ENCODE measurements at regions not wholly inside any gene's neighbourhood (a gene's known extent, or its start where the extent isn't known, plus 50 kb on each side); places are given as distances from the start of the nearest gene placed in this dataset.

DNA sequence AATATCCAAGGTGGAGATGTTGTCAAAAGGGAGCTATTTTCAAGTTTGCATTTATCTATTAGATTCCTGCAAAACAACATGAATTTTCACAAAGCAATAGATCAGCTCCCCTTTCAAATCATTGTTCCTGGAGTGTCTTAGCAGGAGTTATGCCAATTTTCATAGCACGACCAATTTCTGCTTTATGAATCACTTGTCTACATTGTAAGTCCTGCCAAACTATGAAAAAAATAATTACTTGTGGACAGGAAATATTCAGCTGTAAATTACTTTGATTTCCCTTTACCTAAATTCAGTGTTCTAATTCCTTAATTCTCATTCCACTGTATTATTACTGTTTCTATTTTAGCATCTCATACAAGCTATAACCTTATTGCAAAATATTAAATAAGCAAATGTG is 1289.6 kb downstream of the NSUN3 start:
- H2AK5ac ChIP-seq (ENCODE audit: low read depth, low read length) = no peak overlapping the region
- H2BK120ac ChIP-seq (replicated peaks; ENCODE audit: low read depth, low read length) = no peak overlapping the region
- H2BK15ac ChIP-seq (ENCODE audit: low read length) = no peak overlapping the region
- H3K4me2 ChIP-seq (ENCODE audit: insufficient read depth in 1 of 2, low read depth in 2 of 2, low read length in 2 of 2) = no peak overlapping the region
- no peak overlapping the region for H4K91ac ChIP-seq (replicated peaks; ENCODE audit: insufficient read length, low read length)
- H3K23ac ChIP-seq (ENCODE audit: insufficient read length) = no peak overlapping the region
- H2BK5ac ChIP-seq (ENCODE audit: low read depth, low read length) = no peak overlapping the region
- H4K8ac ChIP-seq (ENCODE audit: extremely low read depth, insufficient read depth, low read length) = no peak overlapping the region
- no peak overlapping the region for H3K27ac ChIP-seq (ENCODE audit: low read depth, low read length)
- no peak overlapping the region for H3K56ac ChIP-seq (replicated peaks; ENCODE audit: insufficient read length, low read depth, low read length)
- no peaks in the 10 kb centered on the region for H4K20me1 ChIP-seq (replicated peaks in 1 of 2; ENCODE audit: control insufficient read depth in 1 of 2, insufficient read depth in 2 of 2, low read length in 2 of 2)
- H3K36me3 ChIP-seq (ENCODE audit: control insufficient read depth in 2 of 4, insufficient read depth in 4 of 4, low read length in 3 of 4) = no peaks in the 10 kb centered on the region
- no peak overlapping the region for H3K14ac ChIP-seq (ENCODE audit: insufficient read length)
- DNase-seq (ENCODE audit: low read depth in 1 of 2, low spot score in 2 of 2) = no peak
- H2BK12ac ChIP-seq (ENCODE audit: low read depth, low read length) = no peak overlapping the region
- H2BK20ac ChIP-seq (ENCODE audit: low read length) = no peak overlapping the region
- H3K27me3 ChIP-seq (replicated peaks in 1 of 4; ENCODE audit: control insufficient read depth in 3 of 4, extremely low read depth in 1 of 4, insufficient read depth in 3 of 4, low read length in 3 of 4) = no peaks in the 10 kb centered on the region
- ChIA-PET CTCF (ENCODE audit: partially characterized antibody) (no interaction called here), POLR2A (ENCODE audit: partially characterized antibody) (no interaction called here)
- H3K79me2 ChIP-seq (ENCODE audit: control insufficient read depth in 1 of 2, insufficient read depth in 2 of 2, low read length in 2 of 2) = no peaks in the 10 kb centered on the region
- TF ChIP-seq POU5F1 (IDR thresholded peaks at IDR 0.05; ENCODE audit: low read depth, low read length) (no peak), RNF2 (IDR thresholded peaks at IDR 0.05; ENCODE audit: borderline replicate concordance, low read depth, low read length, missing control alignments, poor library complexity, severe bottlenecking) (no peak), MAX (IDR thresholded peaks at IDR 0.05) (no peak), E2F6 (IDR thresholded peaks at IDR 0.05) (no peak), SIRT6 (IDR thresholded peaks at IDR 0.05; ENCODE audit: low read length) (no peak), ZNF274 (IDR thresholded peaks at IDR 0.05; ENCODE audit: borderline replicate concordance, extremely low read depth, low read length) (no peak), USF2 (IDR thresholded peaks at IDR 0.05; ENCODE audit: low read length) (no peak), CBX5 (IDR thresholded peaks at IDR 0.05; ENCODE audit: low read depth, low read length) (no peak), EZH2 (IDR thresholded peaks at IDR 0.05; ENCODE audit: low read depth, low read length, severe bottlenecking) (no peak), JUN (IDR thresholded peaks at IDR 0.05; ENCODE audit: low read depth, low read length) (no peak)
- no peak overlapping the region for H3K9ac ChIP-seq (replicated peaks in 1 of 4; ENCODE audit: extremely low read depth in 1 of 4, low read depth in 3 of 4, low read length in 3 of 4)
- H3K4ac ChIP-seq (replicated peaks; ENCODE audit: insufficient read length, low read depth, low read length) = no peak overlapping the region
- WGBS, 2 experiments (ENCODE audit: extremely low coverage in 1 of 2, insufficient coverage in 1 of 2, insufficient read length in 1 of 2, insufficient replicate concordance in 2 of 2, low coverage in 1 of 2, low lambda C conversion rate in 2 of 2, missing lambda C conversion rate in 1 of 2) = 96% methylated on average over 1 of the region's 1 CpG; no CpG with 5 or more reads in 1 of the 2 experiments
- H3K4me3 ChIP-seq (ENCODE audit: extremely low read depth in 1 of 4, insufficient read depth in 2 of 4, low read depth in 3 of 4, low read length in 4 of 4) = no peak overlapping the region
- no peaks in the 10 kb centered on the region for H3K9me3 ChIP-seq (ENCODE audit: insufficient read depth in 2 of 2, low read depth in 1 of 2, low read length in 1 of 2)
- peaks cover 0 to 12% (median 7%) of the 10 kb centered on the region in 4 experiments; a peak in 5 of 7 replicates for H3K4me1 ChIP-seq (replicated peaks in 1 of 4; ENCODE audit: control insufficient read depth in 3 of 4, insufficient read depth in 4 of 4, low read length in 3 of 4)
- no peaks in the 10 kb centered on the region for H3K23me2 ChIP-seq (ENCODE audit: low read depth, low read length)
- H2AFZ ChIP-seq (ENCODE audit: low read length) = no peak overlapping the region
- no peak for FAIRE-seq
- no peak overlapping the region for H3K18ac ChIP-seq (ENCODE audit: extremely low read depth, low read length)
- H4K5ac ChIP-seq (ENCODE audit: insufficient read length, low read depth, low read length) = no peak overlapping the region
- H3K79me1 ChIP-seq (ENCODE audit: low read depth, low read length) = no peaks in the 10 kb centered on the region

Measured in H1 (cell line).